Astrocyte (in vitro differentiated cells and primary cell): ENCODE measurements at regions not wholly inside any gene's neighbourhood (a gene's known extent, or its start where the extent isn't known, plus 50 kb on each side); places are given as distances from the start of the nearest gene placed in this dataset.
"Not testable (repeated sequence)": the region's sequence is repeated elsewhere in the genome, so short reads cannot be mapped to it uniquely, and the experiment has no call there.

Experiments
- EZH2 ChIP-seq: IDR thresholded peaks from 2 replicates; pipeline ENCODE4 v1.6.1; 2012; ENCODE audit warnings: mild to moderate bottlenecking, low read length, inconsistent platforms; ENCODE audit not compliant: insufficient read depth
- TF ChIP-seq, protein P1 (sequence below): IDR thresholded peaks from 2 replicates; pipeline ENCODE4 v1.5.1; 2011; ENCODE audit warnings: low read depth, mild to moderate bottlenecking, inconsistent platforms, low read length, moderate library complexity; ENCODE audit not compliant: insufficient read depth

- TF ChIP-seq, protein P1, sequence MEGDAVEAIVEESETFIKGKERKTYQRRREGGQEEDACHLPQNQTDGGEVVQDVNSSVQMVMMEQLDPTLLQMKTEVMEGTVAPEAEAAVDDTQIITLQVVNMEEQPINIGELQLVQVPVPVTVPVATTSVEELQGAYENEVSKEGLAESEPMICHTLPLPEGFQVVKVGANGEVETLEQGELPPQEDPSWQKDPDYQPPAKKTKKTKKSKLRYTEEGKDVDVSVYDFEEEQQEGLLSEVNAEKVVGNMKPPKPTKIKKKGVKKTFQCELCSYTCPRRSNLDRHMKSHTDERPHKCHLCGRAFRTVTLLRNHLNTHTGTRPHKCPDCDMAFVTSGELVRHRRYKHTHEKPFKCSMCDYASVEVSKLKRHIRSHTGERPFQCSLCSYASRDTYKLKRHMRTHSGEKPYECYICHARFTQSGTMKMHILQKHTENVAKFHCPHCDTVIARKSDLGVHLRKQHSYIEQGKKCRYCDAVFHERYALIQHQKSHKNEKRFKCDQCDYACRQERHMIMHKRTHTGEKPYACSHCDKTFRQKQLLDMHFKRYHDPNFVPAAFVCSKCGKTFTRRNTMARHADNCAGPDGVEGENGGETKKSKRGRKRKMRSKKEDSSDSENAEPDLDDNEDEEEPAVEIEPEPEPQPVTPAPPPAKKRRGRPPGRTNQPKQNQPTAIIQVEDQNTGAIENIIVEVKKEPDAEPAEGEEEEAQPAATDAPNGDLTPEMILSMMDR = not testable (repeated sequence)
- TF ChIP-seq EZH2 = not testable (repeated sequence)
Measured at GRCh38 chr7:76703815-76704214, 76.7 kb upstream of the POMZP3 start.
